Omental fat pad (tissue), 3 donors: ENCODE measurements at regions not wholly inside any gene's neighbourhood (a gene's known extent, or its start where the extent isn't known, plus 50 kb on each side); places are given as distances from the start of the nearest gene placed in this dataset.

Experiments
- ATAC-seq: fragments of 150-250 bp; one replicate; pipeline ENCODE4 v1.9.1; 2016; ENCODE audit warnings: mild to moderate bottlenecking, moderate library complexity; ENCODE audit not compliant: low FRiP score
- DNase-seq: peaks from one replicate; pipeline ENCODE4 v3.0.0-alpha.2; 2019; ENCODE audit warnings: low spot score
- TF ChIP-seq, protein P1 (sequence below), 3 donors: fragments of 450-650 bp; IDR thresholded peaks; one replicate each; pipeline ENCODE4 v1.5.1; 2016 to 2017; ENCODE audit warnings: antibody characterized with exemption in 3 of 3, mild to moderate bottlenecking in 3 of 3, moderate library complexity in 2 of 3

DNA sequence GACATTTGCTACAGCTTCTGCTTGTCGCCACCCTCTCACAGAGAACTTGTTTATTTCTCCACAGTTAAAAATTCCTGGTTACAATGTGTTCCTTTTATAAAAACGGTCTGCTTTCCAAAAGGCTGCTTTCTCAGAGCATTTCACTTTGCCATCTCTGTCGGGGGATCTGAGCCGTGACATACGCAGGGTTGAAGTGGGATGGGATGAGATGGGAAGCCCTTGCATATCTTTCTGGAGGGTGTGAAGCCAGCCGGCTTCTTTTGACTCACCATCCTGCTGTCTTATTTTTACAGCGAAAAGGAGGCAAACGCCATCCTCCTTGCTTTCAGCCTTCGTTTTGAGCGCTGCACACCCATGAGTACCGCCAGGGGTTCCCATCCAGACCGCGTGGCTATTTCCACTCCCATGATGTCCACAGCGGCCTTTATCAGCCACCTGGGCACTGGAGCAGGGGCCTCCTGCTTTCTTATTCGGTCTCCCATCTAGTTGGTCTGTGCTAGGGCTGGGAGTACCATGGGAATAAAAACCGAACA lies 99.8 kb upstream of the GATB start:
- ATAC-seq (no peak), DNase-seq (no peak)
- TF ChIP-seq, protein P1, sequence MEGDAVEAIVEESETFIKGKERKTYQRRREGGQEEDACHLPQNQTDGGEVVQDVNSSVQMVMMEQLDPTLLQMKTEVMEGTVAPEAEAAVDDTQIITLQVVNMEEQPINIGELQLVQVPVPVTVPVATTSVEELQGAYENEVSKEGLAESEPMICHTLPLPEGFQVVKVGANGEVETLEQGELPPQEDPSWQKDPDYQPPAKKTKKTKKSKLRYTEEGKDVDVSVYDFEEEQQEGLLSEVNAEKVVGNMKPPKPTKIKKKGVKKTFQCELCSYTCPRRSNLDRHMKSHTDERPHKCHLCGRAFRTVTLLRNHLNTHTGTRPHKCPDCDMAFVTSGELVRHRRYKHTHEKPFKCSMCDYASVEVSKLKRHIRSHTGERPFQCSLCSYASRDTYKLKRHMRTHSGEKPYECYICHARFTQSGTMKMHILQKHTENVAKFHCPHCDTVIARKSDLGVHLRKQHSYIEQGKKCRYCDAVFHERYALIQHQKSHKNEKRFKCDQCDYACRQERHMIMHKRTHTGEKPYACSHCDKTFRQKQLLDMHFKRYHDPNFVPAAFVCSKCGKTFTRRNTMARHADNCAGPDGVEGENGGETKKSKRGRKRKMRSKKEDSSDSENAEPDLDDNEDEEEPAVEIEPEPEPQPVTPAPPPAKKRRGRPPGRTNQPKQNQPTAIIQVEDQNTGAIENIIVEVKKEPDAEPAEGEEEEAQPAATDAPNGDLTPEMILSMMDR (IDR thresholded peaks at IDR 0.05): no peak

DNA sequence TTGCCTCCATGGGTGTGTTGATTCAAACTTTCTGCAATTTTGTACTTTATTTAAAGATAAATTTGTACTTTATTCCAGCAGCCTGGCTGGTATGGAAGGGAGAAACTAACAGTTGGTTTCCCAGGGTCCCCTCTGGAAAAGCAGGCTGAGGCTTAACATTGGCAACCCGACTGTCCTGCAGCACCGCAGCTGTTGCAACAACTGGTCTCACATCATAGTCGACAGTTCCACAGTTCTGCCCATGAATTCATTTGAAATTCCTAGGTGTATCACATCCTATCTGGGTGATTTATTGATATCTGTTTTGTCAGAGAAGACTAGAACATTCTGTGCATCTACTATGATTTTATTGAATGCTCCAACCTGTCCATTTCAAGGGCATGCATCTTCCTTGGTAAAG lies 98.8 kb upstream of the GATB start:
- ATAC-seq: no peak
- DNase-seq: no peak
- TF ChIP-seq, protein P1 (IDR thresholded peaks at IDR 0.05): no peak

DNA sequence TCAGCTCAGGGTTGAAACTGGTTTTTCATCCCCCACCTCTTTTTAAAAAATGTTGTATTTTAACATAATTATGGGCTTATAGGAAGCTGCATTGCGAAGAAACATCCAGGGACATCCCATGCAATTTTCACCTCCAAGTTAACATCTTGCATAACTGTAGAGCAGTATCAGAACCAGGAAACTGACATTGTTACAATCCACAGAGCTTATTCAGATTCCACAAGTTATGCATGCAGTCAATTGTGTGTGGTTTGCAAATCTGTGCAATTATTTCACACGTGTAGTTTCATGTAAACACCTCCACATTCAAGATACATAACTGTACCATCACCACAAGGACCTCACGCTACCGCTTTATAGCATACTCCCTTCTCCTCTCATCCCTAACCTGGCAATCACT lies 97.5 kb upstream of the GATB start:
- no peak for DNase-seq
- ATAC-seq: no peak
- TF ChIP-seq, protein P1 (IDR thresholded peaks at IDR 0.05): no peak

- TF ChIP-seq, protein P1 (IDR thresholded peaks at IDR 0.05): no peak
- DNase-seq: no peak
- ATAC-seq: peak; percentile 17
Observed at GRCh38 chr4:151857368-151857767, 96.6 kb upstream of the GATB start.

DNA sequence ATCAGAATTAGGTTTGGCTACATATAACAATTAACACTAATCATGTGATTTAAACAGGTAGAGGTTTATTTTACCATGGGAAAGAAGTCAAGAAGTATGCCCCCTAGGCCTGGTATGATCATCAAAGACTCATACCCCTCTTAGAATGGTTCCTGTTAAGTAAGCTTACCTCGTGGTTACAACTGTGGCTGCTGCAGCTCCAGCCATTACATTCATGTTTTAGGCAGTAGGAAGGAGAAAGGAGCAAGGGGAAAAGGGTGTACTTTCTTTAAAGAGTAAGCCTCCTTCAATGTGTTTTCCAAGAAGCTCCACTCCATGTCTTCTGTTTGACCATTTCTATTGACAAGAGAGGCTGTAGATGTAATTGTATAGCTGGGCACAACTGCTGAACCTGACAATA lies 94.9 kb upstream of the GATB start:
- TF ChIP-seq, protein P1 (IDR thresholded peaks at IDR 0.05): no peak
- DNase-seq (no peak), ATAC-seq (no peak)

DNA sequence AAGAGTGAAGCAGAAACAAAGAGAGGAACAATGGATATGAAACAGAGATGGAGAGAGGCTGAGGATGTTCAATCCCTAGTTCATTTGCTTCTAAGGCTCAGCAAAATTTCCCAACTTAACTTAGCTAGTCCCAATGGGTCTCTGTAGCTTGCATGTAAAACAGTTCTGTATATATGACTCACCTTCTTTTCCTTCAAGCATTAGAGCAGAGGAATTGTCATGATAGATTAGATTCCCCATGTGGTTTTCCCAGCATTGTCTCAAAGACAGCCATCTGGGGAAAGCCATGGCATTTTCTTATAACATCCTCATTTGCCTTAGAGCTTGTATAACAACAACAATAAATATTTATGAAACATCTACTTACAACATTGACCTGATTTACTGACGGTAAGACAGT lies 93.9 kb upstream of the GATB start:
- no peak for ATAC-seq
- DNase-seq: no peak
- TF ChIP-seq, protein P1 (IDR thresholded peaks at IDR 0.05): no peak

- ATAC-seq: no peak
- TF ChIP-seq, protein P1 (IDR thresholded peaks at IDR 0.05): no peak
- no peak for DNase-seq
Observed at GRCh38 chr4:151853034-151853433, 92.2 kb upstream of the GATB start.
